H1 (cell line): ENCODE measurements at regions not wholly inside any gene's neighbourhood (a gene's known extent, or its start where the extent isn't known, plus 50 kb on each side); places are given as distances from the start of the nearest gene placed in this dataset.

Source experiments
- CTCF ChIA-PET: fragments of 300-600 bp; sonication (Branson Sonifier 250); formaldehyde crosslinking; loops from one replicate; lab custom pipeline; 2021; ENCODE audit not compliant: partially characterized antibody; lab: Charles Lee
- POLR2A ChIA-PET: fragments of 300-600 bp; sonication (Branson Sonifier 250); formaldehyde crosslinking; loops from one replicate; lab custom pipeline; 2021; ENCODE audit warnings: inconsistent platforms; ENCODE audit not compliant: partially characterized antibody; lab: Charles Lee
- DNase-seq, 2 experiments: peaks; one replicate each; pipeline versions ENCODE4 v3.0.0 to v3.0.0-alpha.2; 2010 to 2022; ENCODE audit warnings: low spot score in 2 of 2, low read depth in 1 of 2, mixed read lengths in 1 of 2
- FAIRE-seq: peaks from 2 replicates; lab custom pipeline; 2011; peaks lifted over from hg19 to GRCh38; lab: Jason Lieb, UNC
- H2AFZ ChIP-seq: 2 replicates; pipeline ENCODE4 v1.8.1; 2012; ENCODE audit warnings: low read length, inconsistent platforms
- H2AK5ac ChIP-seq: 2 replicates; pipeline ENCODE4 v1.6.1; 2013; ENCODE audit warnings: low read depth, low read length
- H2BK120ac ChIP-seq: replicated peaks from 2 replicates; pipeline ENCODE3; 2013; ENCODE audit warnings: low read depth, low read length, inconsistent platforms
- H2BK12ac ChIP-seq: 2 replicates; pipeline ENCODE4 v1.6.1; 2013; ENCODE audit warnings: low read depth, low read length
- H2BK15ac ChIP-seq: 2 replicates; pipeline ENCODE4 v1.6.1; 2013; ENCODE audit warnings: low read length
- H2BK20ac ChIP-seq: 2 replicates; pipeline ENCODE4 v1.6.1; 2013; ENCODE audit warnings: low read length
- H2BK5ac ChIP-seq: 2 replicates; pipeline ENCODE4 v1.6.1; 2013; ENCODE audit warnings: low read depth, low read length
- H3K14ac ChIP-seq: 2 replicates; pipeline ENCODE4 v1.6.1; 2013; ENCODE audit warnings: inconsistent platforms; ENCODE audit not compliant: insufficient read length
- H3K18ac ChIP-seq: 2 replicates; pipeline ENCODE4 v1.6.1; 2013; ENCODE audit warnings: low read length; ENCODE audit errors: extremely low read depth
- H3K23ac ChIP-seq: 2 replicates; pipeline ENCODE4 v1.6.1; 2013; ENCODE audit warnings: inconsistent platforms; ENCODE audit not compliant: insufficient read length
- H3K23me2 ChIP-seq: 2 replicates; pipeline ENCODE4 v1.6.1; 2013; ENCODE audit warnings: low read depth, low read length
- H3K27ac ChIP-seq: 2 replicates; pipeline ENCODE4 v1.6.1; 2011; ENCODE audit warnings: low read depth, low read length, inconsistent platforms
- H3K27me3 ChIP-seq, 4 experiments: replicated peaks in 1 of 4; 1 replicate in 1 of 4; 2 replicates in 3 of 4; pipeline versions ENCODE4 v1.6.1 to v1.8.1; 2011 to 2013; ENCODE audit warnings: low read length in 3 of 4, mild to moderate bottlenecking in 3 of 4, inconsistent platforms in 2 of 4, mixed read lengths in 2 of 4, moderate library complexity in 1 of 4; ENCODE audit not compliant: control insufficient read depth in 3 of 4, insufficient read depth in 3 of 4; ENCODE audit errors: extremely low read depth in 1 of 4
- H3K36me3 ChIP-seq, 4 experiments: 2 replicates each; pipeline versions ENCODE4 v1.6.1 to v1.8.1; 2011 to 2013; ENCODE audit warnings: mild to moderate bottlenecking in 4 of 4, low read length in 3 of 4, moderate library complexity in 2 of 4, control low read depth in 1 of 4, inconsistent platforms in 1 of 4; ENCODE audit not compliant: insufficient read depth in 4 of 4, control insufficient read depth in 2 of 4
- H3K4ac ChIP-seq: replicated peaks from 2 replicates; pipeline ENCODE3; 2013; ENCODE audit warnings: low read length, low read depth, mixed read lengths, inconsistent platforms; ENCODE audit not compliant: insufficient read length
- H3K4me1 ChIP-seq, 4 experiments: replicated peaks in 1 of 4; 1 replicate in 1 of 4; 2 replicates in 3 of 4; pipeline versions ENCODE4 v1.6.1 to v1.8.1; 2011 to 2013; ENCODE audit warnings: low read length in 3 of 4, inconsistent platforms in 2 of 4, mixed read lengths in 1 of 4; ENCODE audit not compliant: insufficient read depth in 4 of 4, control insufficient read depth in 3 of 4
- H3K4me2 ChIP-seq, 2 experiments: 2 replicates each; pipeline versions ENCODE4 v1.6.1 to v1.8.1; 2011 to 2013; ENCODE audit warnings: low read depth in 2 of 2, low read length in 2 of 2, control low read depth in 1 of 2, inconsistent platforms in 1 of 2, mild to moderate bottlenecking in 1 of 2; ENCODE audit not compliant: insufficient read depth in 1 of 2
- H3K4me3 ChIP-seq, 4 experiments: fragments of 200-600, 300-600 bp in 1 of 4; sonication (generic), shearing (Covaris generic), sonication (Bioruptor Twin) in 1 of 4; 2 replicates each; pipeline versions ENCODE4 v1.5.1 to v1.8.1; 2011 to 2016; ENCODE audit warnings: low read length in 4 of 4, low read depth in 3 of 4, control low read depth in 2 of 4, inconsistent platforms in 2 of 4, mild to moderate bottlenecking in 2 of 4, mixed read lengths in 1 of 4, moderate library complexity in 1 of 4; ENCODE audit not compliant: insufficient read depth in 2 of 4; ENCODE audit errors: extremely low read depth in 1 of 4
- H3K56ac ChIP-seq: replicated peaks from 2 replicates; pipeline ENCODE3; 2013; ENCODE audit warnings: low read depth, mild to moderate bottlenecking, mixed read lengths, low read length, inconsistent platforms; ENCODE audit not compliant: insufficient read length
- H3K79me1 ChIP-seq: 2 replicates; pipeline ENCODE4 v1.6.1; 2013; ENCODE audit warnings: low read depth, low read length, control low read depth
- H3K79me2 ChIP-seq, 2 experiments: 2 replicates each; pipeline versions ENCODE4 v1.6.1 to v1.8.1; 2012 to 2013; ENCODE audit warnings: low read length in 2 of 2, mild to moderate bottlenecking in 2 of 2, inconsistent platforms in 1 of 2; ENCODE audit not compliant: insufficient read depth in 2 of 2, control insufficient read depth in 1 of 2
- H3K9ac ChIP-seq, 4 experiments: replicated peaks in 1 of 4; 1 replicate in 1 of 4; 2 replicates in 3 of 4; pipeline versions ENCODE4 v1.6.1 to v1.8.1; 2011 to 2013; ENCODE audit warnings: low read depth in 3 of 4, low read length in 3 of 4, control low read depth in 2 of 4, mild to moderate bottlenecking in 2 of 4, moderate library complexity in 2 of 4, inconsistent platforms in 1 of 4; ENCODE audit errors: extremely low read depth in 1 of 4
- H3K9me3 ChIP-seq, 2 experiments: 2 replicates each; pipeline versions ENCODE4 v1.6.1 to v1.8.1; 2012 to 2013; ENCODE audit warnings: mild to moderate bottlenecking in 2 of 2, moderate library complexity in 2 of 2, control low read depth in 1 of 2, inconsistent platforms in 1 of 2, low read depth in 1 of 2, low read length in 1 of 2, mixed read lengths in 1 of 2; ENCODE audit not compliant: insufficient read depth in 2 of 2
- H4K20me1 ChIP-seq, 2 experiments: replicated peaks in 1 of 2; 2 replicates each; pipeline versions ENCODE3 to v1.8.1; 2011 to 2013; ENCODE audit warnings: inconsistent platforms in 2 of 2, low read length in 2 of 2, mild to moderate bottlenecking in 1 of 2; ENCODE audit not compliant: insufficient read depth in 2 of 2, control insufficient read depth in 1 of 2
- H4K5ac ChIP-seq: 2 replicates; pipeline ENCODE4 v1.6.1; 2013; ENCODE audit warnings: low read length, low read depth, mixed read lengths, inconsistent platforms; ENCODE audit not compliant: insufficient read length
- H4K8ac ChIP-seq: 2 replicates; pipeline ENCODE4 v1.8.0; 2013; ENCODE audit warnings: mild to moderate bottlenecking, moderate library complexity, low read length, inconsistent platforms; ENCODE audit not compliant: insufficient read depth; ENCODE audit errors: extremely low read depth
- H4K91ac ChIP-seq: replicated peaks from 2 replicates; pipeline ENCODE3; 2013; ENCODE audit warnings: low read length, mixed read lengths, inconsistent platforms; ENCODE audit not compliant: insufficient read length
- CHD1 ChIP-seq: IDR thresholded peaks from 2 replicates; pipeline ENCODE4 v1.6.1; 2012; ENCODE audit warnings: low read depth, low read length, improper control_type of control experiment
- POU5F1 ChIP-seq: IDR thresholded peaks from 2 replicates; pipeline ENCODE4 v1.6.1; 2011; ENCODE audit warnings: low read depth, mild to moderate bottlenecking, low read length, moderate library complexity
- WGBS, 2 experiments: shearing (Covaris generic) in 1 of 2; methylation state at CpG; one replicate each; pipeline versions ENCODE4 v1.1.6 to v1.1.7; 2013 to 2015; ENCODE audit warnings: low lambda C conversion rate in 2 of 2, mixed read lengths in 2 of 2, inconsistent platforms in 1 of 2, low coverage in 1 of 2, missing lambda C conversion rate in 1 of 2; ENCODE audit not compliant: insufficient replicate concordance in 2 of 2, insufficient coverage in 1 of 2, insufficient read length in 1 of 2; ENCODE audit errors: extremely low coverage in 1 of 2, missing lambda C conversion rate in 1 of 2; 5-methylcytosine and 5-hydroxymethylcytosine counted together

DNA sequence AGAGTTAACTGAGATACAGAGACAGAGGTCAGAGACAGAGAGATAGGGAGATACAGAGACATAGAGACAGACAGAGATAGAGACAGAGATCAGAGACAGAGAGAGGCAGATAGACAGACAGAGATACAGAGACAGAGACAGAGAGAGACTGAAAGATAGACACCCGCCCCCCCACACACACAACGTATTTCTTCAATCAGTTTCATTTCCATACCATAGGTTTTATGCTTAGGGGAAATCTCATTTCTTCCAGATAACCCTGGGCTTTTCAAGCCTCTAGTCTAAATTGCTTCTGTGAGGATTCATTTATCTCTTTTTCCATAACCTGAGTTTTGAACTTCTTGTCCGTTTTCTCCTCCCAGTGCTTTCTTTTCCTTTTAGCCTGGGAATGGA lies 94.6 kb downstream of the CD8B2 start:
- Histone ChIP-seq H2BK15ac (no peak overlapping the region), H3K4me2 (peak overlapping the region; percentile 64 to 88), H3K18ac (no peak overlapping the region), H4K5ac (no peak overlapping the region), H3K36me3 (no peaks in the 10 kb centered on the region), H3K9me3 (no peaks in the 10 kb centered on the region), H3K56ac (no peak overlapping the region), H3K23me2 (peaks cover 5% of the 10 kb centered on the region; the same call in 1 of the 2 replicates), H3K4me1 (no peaks in the 10 kb centered on the region), H4K8ac (no peak overlapping the region), H3K27me3 (peaks cover 2 to 31% (median 12%) of the 10 kb centered on the region in 4 experiments), H2BK12ac (no peak overlapping the region), H2AFZ (no peak overlapping the region; the same call in 1 of the 2 replicates), H3K79me2 (no peaks in the 10 kb centered on the region), H2BK20ac (no peak overlapping the region), H2BK120ac (no peak overlapping the region), H3K14ac (no peak overlapping the region), H3K9ac (no peak overlapping the region), H4K20me1 (no peaks in the 10 kb centered on the region), H3K4me3 (peak overlapping the region; percentile 20 to 57 (median 39); a peak in 5 of 8 replicates), H4K91ac (no peak overlapping the region), H3K79me1 (no peaks in the 10 kb centered on the region), H2AK5ac (no peak overlapping the region), H3K27ac (no peak overlapping the region), H2BK5ac (no peak overlapping the region), H3K4ac (no peak overlapping the region), H3K23ac (no peak overlapping the region)
- FAIRE-seq: no peak
- ChIA-PET CTCF (interaction anchor here (0.6 to 16.0 kb wide), 13 partner anchors 8 to 981 kb away, joined by 3 to 330 read pairs (median 6); no protein-coding TSS in a partner anchor), POLR2A (no interaction called here)
- 61% methylated on average over 3 of the region's 3 CpGs; no CpG with 5 or more reads in 1 of the 2 experiments for WGBS, 2 experiments
- TF ChIP-seq POU5F1 (no peak), CHD1 (no peak)
- DNase-seq: no peak
